ENCODE measurements at regions not wholly inside any gene's neighbourhood (a gene's known extent, or its start where the extent isn't known, plus 50 kb on each side); places are given as distances from the start of the nearest gene placed in this dataset.
"Not testable (repeated sequence)": the region's sequence is repeated elsewhere in the genome, so short reads cannot be mapped to it uniquely, and the experiment has no call there.

DNA sequence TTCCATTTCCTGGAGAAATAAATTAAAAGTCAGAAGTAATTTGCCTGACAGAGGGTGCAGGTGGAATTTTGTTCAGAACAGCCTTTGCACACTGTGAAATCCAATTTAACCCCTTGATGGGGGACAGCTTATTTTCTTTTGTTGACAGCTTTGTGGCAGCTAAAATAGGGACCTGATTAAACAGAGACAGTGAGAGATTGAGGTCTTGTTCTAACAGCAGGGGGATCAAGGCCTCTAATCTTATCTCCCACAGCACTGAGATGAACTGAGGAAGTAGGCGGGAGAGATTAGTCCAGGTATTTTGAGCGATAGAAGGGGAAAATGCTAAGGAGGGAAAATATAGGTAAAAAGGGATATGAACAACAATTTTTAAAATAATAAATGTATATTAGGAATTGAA, 1491.4 kb upstream of the GOT2 start:
- no peaks in the 10 kb centered on the region for H3K27me3 ChIP-seq (replicated peaks; ENCODE audit: control insufficient read depth, insufficient read depth, low read length)
- no peak overlapping the region for H3K4me3 ChIP-seq (replicated peaks; ENCODE audit: low read depth, low read length)
- TF ChIP-seq, protein P1, sequence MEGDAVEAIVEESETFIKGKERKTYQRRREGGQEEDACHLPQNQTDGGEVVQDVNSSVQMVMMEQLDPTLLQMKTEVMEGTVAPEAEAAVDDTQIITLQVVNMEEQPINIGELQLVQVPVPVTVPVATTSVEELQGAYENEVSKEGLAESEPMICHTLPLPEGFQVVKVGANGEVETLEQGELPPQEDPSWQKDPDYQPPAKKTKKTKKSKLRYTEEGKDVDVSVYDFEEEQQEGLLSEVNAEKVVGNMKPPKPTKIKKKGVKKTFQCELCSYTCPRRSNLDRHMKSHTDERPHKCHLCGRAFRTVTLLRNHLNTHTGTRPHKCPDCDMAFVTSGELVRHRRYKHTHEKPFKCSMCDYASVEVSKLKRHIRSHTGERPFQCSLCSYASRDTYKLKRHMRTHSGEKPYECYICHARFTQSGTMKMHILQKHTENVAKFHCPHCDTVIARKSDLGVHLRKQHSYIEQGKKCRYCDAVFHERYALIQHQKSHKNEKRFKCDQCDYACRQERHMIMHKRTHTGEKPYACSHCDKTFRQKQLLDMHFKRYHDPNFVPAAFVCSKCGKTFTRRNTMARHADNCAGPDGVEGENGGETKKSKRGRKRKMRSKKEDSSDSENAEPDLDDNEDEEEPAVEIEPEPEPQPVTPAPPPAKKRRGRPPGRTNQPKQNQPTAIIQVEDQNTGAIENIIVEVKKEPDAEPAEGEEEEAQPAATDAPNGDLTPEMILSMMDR (IDR thresholded peaks at IDR 0.05; ENCODE audit: insufficient read depth, low read length, poor library complexity, severe bottlenecking) = no peak
- no peaks in the 10 kb centered on the region for H3K36me3 ChIP-seq (ENCODE audit: control insufficient read depth, insufficient read depth, low read length)
- DNase-seq (ENCODE audit: extremely low read depth, insufficient read length) = no peak

DNA sequence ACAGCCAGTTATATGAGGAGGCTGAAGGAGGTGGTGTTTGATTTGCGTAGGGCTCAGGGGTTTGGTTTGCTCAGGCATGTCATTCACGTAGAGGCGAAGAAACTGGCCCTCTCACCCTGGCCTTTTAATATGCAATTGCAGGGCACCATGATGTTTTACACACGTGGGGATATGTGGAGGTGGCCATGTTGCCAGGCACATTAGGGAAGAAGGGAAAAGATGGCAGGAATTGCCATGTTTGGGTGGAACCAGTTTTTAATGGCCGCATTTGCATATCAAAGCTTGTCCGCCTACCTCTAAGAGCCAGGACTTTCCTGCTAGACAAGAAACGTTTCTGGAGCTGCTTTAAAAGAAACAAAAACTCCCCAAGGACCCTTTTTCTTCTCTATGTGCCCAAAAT, 1483.7 kb upstream of the GOT2 start:
- TF ChIP-seq, protein P1 (IDR thresholded peaks at IDR 0.05; ENCODE audit: insufficient read depth, low read length, poor library complexity, severe bottlenecking) = no peak
- Histone ChIP-seq H3K36me3 (ENCODE audit: control insufficient read depth, insufficient read depth, low read length) (no peaks in the 10 kb centered on the region), H3K27me3 (replicated peaks; ENCODE audit: control insufficient read depth, insufficient read depth, low read length) (no peaks in the 10 kb centered on the region), H3K4me3 (replicated peaks; ENCODE audit: low read depth, low read length) (no peak overlapping the region)
- no peak for DNase-seq (ENCODE audit: extremely low read depth, insufficient read length)

DNA sequence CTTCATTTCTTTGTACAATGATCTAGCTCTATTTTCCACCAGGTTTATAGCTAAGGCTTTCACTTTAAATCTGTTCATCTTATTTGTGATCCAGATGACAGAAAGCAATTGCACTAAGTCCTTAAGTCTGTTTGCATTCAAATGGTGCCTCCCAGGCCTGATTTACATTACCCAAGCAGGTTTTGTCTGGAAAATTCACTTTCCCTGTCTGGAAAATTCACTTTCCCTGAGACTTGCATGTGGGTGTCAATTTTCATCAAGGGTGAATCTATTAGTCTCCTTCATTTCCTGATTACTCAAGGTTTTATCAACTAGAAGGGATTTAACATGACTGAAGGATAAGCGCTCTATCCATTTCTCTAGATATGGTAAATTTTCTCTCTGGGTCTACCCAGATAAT, 1480.2 kb upstream of the GOT2 start:
- TF ChIP-seq, protein P1 (IDR thresholded peaks at IDR 0.05; ENCODE audit: insufficient read depth, low read length, poor library complexity, severe bottlenecking) = no peak
- H3K36me3 ChIP-seq (ENCODE audit: control insufficient read depth, insufficient read depth, low read length) = no peaks in the 10 kb centered on the region
- no peak overlapping the region for H3K4me3 ChIP-seq (replicated peaks; ENCODE audit: low read depth, low read length)
- H3K27me3 ChIP-seq (replicated peaks; ENCODE audit: control insufficient read depth, insufficient read depth, low read length) = no peaks in the 10 kb centered on the region
- DNase-seq (ENCODE audit: extremely low read depth, insufficient read length) = no peak

DNA sequence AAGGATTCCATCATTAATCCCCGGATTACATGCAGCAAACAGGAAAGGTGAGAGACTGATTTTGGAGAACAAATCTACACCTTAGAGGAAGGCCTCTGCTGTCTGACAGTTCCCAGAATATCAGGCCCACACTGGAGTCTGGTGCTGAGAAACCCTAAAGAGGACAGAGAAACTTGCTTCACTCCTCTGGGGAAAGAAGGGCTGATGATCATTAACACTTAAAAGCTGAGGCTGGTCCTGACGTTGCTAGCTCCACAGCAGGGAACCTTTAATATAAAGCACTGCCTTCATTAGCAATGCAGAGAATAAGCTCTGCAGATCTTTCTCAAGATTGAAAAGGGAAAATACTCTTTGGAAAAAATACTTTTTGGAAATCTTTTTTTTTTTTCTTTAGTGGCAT, 1472.4 kb upstream of the GOT2 start:
- TF ChIP-seq, protein P1 (IDR thresholded peaks at IDR 0.05; ENCODE audit: insufficient read depth, low read length, poor library complexity, severe bottlenecking) = no peak
- H3K36me3 ChIP-seq (ENCODE audit: control insufficient read depth, insufficient read depth, low read length) = no peaks in the 10 kb centered on the region
- DNase-seq (ENCODE audit: extremely low read depth, insufficient read length) = no peak
- no peak overlapping the region for H3K4me3 ChIP-seq (replicated peaks; ENCODE audit: low read depth, low read length)
- H3K27me3 ChIP-seq (replicated peaks; ENCODE audit: control insufficient read depth, insufficient read depth, low read length) = no peaks in the 10 kb centered on the region

DNA sequence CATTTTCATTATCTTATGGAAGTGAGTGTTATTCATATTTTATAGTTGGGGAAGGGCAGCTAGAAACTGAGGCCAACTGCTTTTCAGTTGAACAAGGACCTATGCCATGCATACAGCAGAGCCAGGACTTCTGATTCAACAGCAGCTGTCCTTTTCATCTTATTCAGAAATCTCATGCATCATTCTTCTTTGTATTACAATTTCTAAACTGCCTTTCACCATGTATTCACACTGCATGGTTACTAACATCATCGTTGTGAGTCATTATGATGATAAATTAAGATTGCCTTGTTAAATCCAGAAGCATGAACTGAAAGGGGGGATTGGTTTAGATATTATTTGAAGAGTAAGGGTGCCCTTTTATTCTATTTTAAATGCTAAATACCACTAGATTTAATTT, 1470.1 kb upstream of the GOT2 start:
- H3K36me3 ChIP-seq (ENCODE audit: control insufficient read depth, insufficient read depth, low read length) = no peaks in the 10 kb centered on the region
- no peaks in the 10 kb centered on the region for H3K27me3 ChIP-seq (replicated peaks; ENCODE audit: control insufficient read depth, insufficient read depth, low read length)
- TF ChIP-seq, protein P1 (IDR thresholded peaks at IDR 0.05; ENCODE audit: insufficient read depth, low read length, poor library complexity, severe bottlenecking) = no peak
- no peak overlapping the region for H3K4me3 ChIP-seq (replicated peaks; ENCODE audit: low read depth, low read length)
- DNase-seq (ENCODE audit: extremely low read depth, insufficient read length) = no peak

DNA sequence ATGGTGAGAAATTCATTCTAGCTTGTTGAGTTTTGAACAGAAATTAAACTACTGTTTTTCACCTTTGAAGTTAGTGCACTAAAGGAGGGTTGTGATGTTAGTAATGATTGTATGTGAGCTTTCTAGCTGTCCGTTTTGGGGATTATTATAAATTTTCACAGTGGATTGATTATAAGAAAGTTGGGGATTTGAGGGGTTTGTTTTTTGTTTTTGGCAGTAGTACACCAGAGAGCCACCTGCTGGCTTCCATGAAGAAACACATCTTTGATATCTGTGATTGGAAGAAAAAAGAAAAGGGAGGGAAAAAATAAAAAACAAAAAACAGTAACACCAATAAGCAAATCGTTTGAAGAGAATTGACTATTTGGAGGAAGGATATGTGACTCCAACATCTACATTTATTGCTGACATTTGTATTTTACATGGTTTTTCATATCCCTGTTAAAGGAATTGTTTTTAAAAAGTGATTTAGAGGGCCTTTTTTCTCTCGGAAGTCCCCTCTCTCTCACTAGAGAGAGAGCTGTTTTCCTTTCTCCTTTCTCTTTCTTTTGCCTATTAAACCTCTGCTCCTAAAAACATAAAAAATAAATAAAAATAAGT, 1469.5 kb upstream of the GOT2 start:
- Histone ChIP-seq H3K36me3 (ENCODE audit: control insufficient read depth, insufficient read depth, low read length) (no peaks in the 10 kb centered on the region), H3K4me3 (replicated peaks; ENCODE audit: low read depth, low read length) (no peak overlapping the region), H3K27me3 (replicated peaks; ENCODE audit: control insufficient read depth, insufficient read depth, low read length) (no peaks in the 10 kb centered on the region)
- TF ChIP-seq, protein P1 (IDR thresholded peaks at IDR 0.05; ENCODE audit: insufficient read depth, low read length, poor library complexity, severe bottlenecking) = peak; percentile 6
- no peak for DNase-seq (ENCODE audit: extremely low read depth, insufficient read length)

DNA sequence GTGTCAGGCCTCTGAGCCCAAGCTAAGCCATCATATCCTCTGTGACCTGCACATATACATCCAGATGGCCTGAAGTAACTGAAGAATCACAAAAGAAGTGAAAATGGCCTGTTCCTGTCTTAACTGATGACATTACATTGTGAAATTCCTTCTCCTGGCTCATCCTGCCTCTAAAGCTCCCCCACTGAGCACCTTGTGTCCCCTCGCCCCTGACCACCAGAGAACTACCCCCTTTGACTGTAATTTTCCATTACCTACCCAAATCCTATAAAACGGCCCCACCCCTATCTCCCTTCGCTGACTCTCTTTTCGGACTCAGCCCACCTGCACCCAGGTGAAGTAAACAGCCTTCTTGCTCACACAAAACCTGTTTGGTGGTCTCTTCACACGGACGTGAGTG, 1466.6 kb upstream of the GOT2 start:
- H3K4me3 ChIP-seq (replicated peaks; ENCODE audit: low read depth, low read length); H3K27me3 ChIP-seq (replicated peaks; ENCODE audit: control insufficient read depth, insufficient read depth, low read length); H3K36me3 ChIP-seq (ENCODE audit: control insufficient read depth, insufficient read depth, low read length); DNase-seq (ENCODE audit: extremely low read depth, insufficient read length): not testable (repeated sequence)

Data from GM06990 (cell line).